Skeletal muscle satellite cell (primary cell): ENCODE measurements at regions not wholly inside any gene's neighbourhood (a gene's known extent, or its start where the extent isn't known, plus 50 kb on each side); places are given as distances from the start of the nearest gene placed in this dataset.
A peak's percentile ranks its signal among the peaks of the same experiment; 100 is the strongest.

ENCODE experiments used
- H3K27me3 ChIP-seq: 2 replicates; pipeline ENCODE4 v1.7.0; 2013; ENCODE audit warnings: low read length; ENCODE audit not compliant: control insufficient read depth, insufficient read depth
- H3K36me3 ChIP-seq: 2 replicates; pipeline ENCODE4 v1.7.0; 2013; ENCODE audit warnings: mild to moderate bottlenecking, control low read depth, low read length; ENCODE audit not compliant: insufficient read depth
- H3K4me1 ChIP-seq: 2 replicates; pipeline ENCODE4 v1.7.0; 2013; ENCODE audit warnings: low read length; ENCODE audit not compliant: control insufficient read depth, insufficient read depth
- H3K4me2 ChIP-seq: 2 replicates; pipeline ENCODE4 v1.7.0; 2013; ENCODE audit warnings: mild to moderate bottlenecking, low read length
- H3K4me3 ChIP-seq: 2 replicates; pipeline ENCODE4 v1.7.0; 2013; ENCODE audit warnings: low read length
- H3K9ac ChIP-seq: 2 replicates; pipeline ENCODE4 v1.7.0; 2013; ENCODE audit warnings: mild to moderate bottlenecking, low read depth, low read length, moderate library complexity
- H3K9me3 ChIP-seq: replicated peaks from 2 replicates; pipeline ENCODE4 v1.7.0; 2013; ENCODE audit warnings: mild to moderate bottlenecking, control low read depth, low read length

- Histone ChIP-seq H3K9me3 (peaks cover 3% of the 10 kb centered on the region), H3K4me3 (no peak overlapping the region)
These were observed 82.2 kb upstream of the SLC22A16 start for GRCh38 chr6:110558575-110558974.

GRCh38 chr6:110557199-110557598 is 80.8 kb upstream of the SLC22A16 start:
- no peaks in the 10 kb centered on the region for H3K36me3 ChIP-seq
- no peak overlapping the region for H3K9ac ChIP-seq
- no peak overlapping the region for H3K4me2 ChIP-seq
- H3K27me3 ChIP-seq = no peaks in the 10 kb centered on the region
- no peaks in the 10 kb centered on the region for H3K4me1 ChIP-seq
- peaks cover 3% of the 10 kb centered on the region for H3K9me3 ChIP-seq
- no peak overlapping the region for H3K4me3 ChIP-seq

More at GRCh38 chr6:110558575-110558974, 82.2 kb upstream of the SLC22A16 start:
- no peak overlapping the region for H3K4me2 ChIP-seq
- H3K36me3 ChIP-seq = no peaks in the 10 kb centered on the region
- no peak overlapping the region for H3K9ac ChIP-seq
- H3K27me3 ChIP-seq = no peaks in the 10 kb centered on the region
- H3K4me1 ChIP-seq = no peaks in the 10 kb centered on the region

DNA sequence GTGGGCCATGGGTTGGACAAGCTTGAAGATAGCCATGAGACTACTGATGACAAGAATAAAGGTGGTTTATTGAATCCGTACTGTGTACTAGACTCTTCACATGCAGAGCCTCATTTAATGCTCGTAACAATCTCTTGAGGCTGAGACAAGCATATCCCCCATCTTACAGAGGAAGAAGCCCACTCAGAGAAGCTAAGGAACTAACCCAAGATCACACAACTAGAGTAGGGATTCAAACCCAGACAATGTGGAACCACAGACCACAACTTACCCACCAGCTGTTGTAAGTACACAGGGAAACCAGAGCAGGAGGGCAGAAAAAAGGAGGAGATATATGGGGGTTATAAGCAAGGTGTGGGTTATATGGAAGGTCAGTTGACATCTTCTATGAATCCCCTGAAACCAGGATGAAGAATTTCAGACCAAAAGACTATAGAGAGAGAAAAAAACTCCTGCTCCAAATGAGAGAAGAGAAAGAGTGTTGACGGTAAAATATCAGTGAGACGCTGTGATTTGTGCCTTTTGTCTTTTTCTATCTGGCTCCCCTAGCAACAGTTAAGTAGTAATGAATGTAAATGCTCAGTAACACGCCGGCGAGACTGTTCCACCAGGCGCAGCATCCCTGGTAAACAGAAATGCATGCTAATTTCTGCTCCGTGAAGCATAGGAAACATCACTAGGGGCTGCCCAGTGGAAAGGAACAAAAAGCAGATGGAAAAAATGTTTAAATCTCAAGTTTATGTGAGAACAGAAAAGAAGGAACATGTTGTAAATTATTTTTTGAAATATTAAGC is 80.1 kb upstream of the SLC22A16 start:
- Histone ChIP-seq H3K4me3 (no peak overlapping the region), H3K36me3 (no peaks in the 10 kb centered on the region), H3K4me1 (no peaks in the 10 kb centered on the region), H3K27me3 (no peaks in the 10 kb centered on the region), H3K9me3 (peaks cover 10% of the 10 kb centered on the region), H3K9ac (no peak overlapping the region), H3K4me2 (no peak overlapping the region)

DNA sequence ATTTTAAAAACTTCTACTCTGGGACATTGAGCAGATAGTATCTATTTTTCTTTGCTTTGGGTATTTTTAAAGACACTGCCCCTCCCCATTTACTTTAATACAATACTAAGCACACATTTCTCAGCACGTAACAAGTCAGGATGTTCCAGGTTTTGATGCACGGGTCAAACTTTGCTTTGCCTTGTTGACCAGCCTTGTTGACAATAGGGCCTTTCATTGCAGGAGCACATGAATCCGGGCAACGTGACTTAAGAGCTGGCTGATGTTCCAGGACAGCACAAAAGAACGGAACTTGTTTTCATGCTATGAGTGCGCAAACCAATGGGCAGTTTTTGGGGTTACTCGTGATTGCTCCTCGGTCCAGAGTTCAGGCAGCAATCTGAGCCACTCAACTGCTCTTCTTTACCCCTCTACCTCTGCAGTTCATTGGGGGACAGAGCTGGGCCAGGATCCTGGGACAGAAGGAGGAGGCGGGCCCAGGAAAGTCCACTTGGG is 78.6 kb upstream of the SLC22A16 start:
- peaks cover 10% of the 10 kb centered on the region for H3K9me3 ChIP-seq
- no peak overlapping the region for H3K4me3 ChIP-seq
- no peak overlapping the region for H3K9ac ChIP-seq
- H3K36me3 ChIP-seq = no peaks in the 10 kb centered on the region
- no peaks in the 10 kb centered on the region for H3K4me1 ChIP-seq
- H3K27me3 ChIP-seq = no peaks in the 10 kb centered on the region
- H3K4me2 ChIP-seq = no peak overlapping the region

GRCh38 chr6:110554441-110554840 is 78.0 kb upstream of the SLC22A16 start:
- no peaks in the 10 kb centered on the region for H3K27me3 ChIP-seq
- H3K4me1 ChIP-seq = no peaks in the 10 kb centered on the region
- no peaks in the 10 kb centered on the region for H3K36me3 ChIP-seq
- no peak overlapping the region for H3K4me2 ChIP-seq
- no peak overlapping the region for H3K4me3 ChIP-seq
- H3K9ac ChIP-seq = no peak overlapping the region
- peaks cover 9% of the 10 kb centered on the region for H3K9me3 ChIP-seq

GRCh38 chr6:110552901-110553641 is 76.7 kb upstream of the SLC22A16 start:
- Histone ChIP-seq H3K4me2 (no peak overlapping the region), H3K9me3 (peaks cover 7% of the 10 kb centered on the region), H3K27me3 (no peaks in the 10 kb centered on the region), H3K4me1 (peaks cover 3% of the 10 kb centered on the region), H3K4me3 (no peak overlapping the region), H3K9ac (no peak overlapping the region), H3K36me3 (no peaks in the 10 kb centered on the region)

DNA sequence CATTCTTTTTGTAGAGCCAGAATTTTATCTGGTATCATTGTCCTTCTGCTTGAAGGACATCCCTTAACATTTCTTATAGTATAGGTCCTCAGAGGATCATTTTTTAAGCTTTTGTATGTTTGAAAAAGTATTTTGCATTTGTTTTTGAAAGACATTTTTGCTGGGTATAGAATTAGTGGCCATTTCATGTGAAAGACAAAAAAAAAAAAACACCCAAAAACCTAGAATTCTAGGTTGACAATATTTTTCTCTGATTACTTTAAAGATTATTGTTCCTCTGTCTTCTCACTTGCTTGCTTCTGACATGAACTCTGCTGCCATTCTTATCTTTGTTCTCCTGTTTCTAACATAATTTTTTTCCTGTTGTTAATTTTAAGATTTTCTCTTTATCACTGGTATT is 75.7 kb upstream of the SLC22A16 start:
- Histone ChIP-seq H3K4me2 (no peak overlapping the region), H3K9me3 (peaks cover 7% of the 10 kb centered on the region), H3K27me3 (no peaks in the 10 kb centered on the region), H3K4me3 (no peak overlapping the region), H3K36me3 (no peaks in the 10 kb centered on the region), H3K4me1 (peaks cover 13% of the 10 kb centered on the region), H3K9ac (no peak overlapping the region)

GRCh38 chr6:110551088-110551487 is 74.7 kb upstream of the SLC22A16 start:
- peaks cover 7% of the 10 kb centered on the region for H3K9me3 ChIP-seq
- H3K4me3 ChIP-seq = no peak overlapping the region
- no peak overlapping the region for H3K4me2 ChIP-seq
- H3K36me3 ChIP-seq = no peaks in the 10 kb centered on the region
- no peaks in the 10 kb centered on the region for H3K27me3 ChIP-seq
- H3K9ac ChIP-seq = no peak overlapping the region
- H3K4me1 ChIP-seq = peaks cover 16% of the 10 kb centered on the region

GRCh38 chr6:110550353-110550752 is 73.9 kb upstream of the SLC22A16 start:
- H3K9ac ChIP-seq = no peak overlapping the region
- no peaks in the 10 kb centered on the region for H3K27me3 ChIP-seq
- no peak overlapping the region for H3K4me3 ChIP-seq
- H3K4me2 ChIP-seq = no peak overlapping the region
- no peaks in the 10 kb centered on the region for H3K36me3 ChIP-seq
- H3K4me1 ChIP-seq = peaks cover 16% of the 10 kb centered on the region
- peaks cover 7% of the 10 kb centered on the region for H3K9me3 ChIP-seq

DNA sequence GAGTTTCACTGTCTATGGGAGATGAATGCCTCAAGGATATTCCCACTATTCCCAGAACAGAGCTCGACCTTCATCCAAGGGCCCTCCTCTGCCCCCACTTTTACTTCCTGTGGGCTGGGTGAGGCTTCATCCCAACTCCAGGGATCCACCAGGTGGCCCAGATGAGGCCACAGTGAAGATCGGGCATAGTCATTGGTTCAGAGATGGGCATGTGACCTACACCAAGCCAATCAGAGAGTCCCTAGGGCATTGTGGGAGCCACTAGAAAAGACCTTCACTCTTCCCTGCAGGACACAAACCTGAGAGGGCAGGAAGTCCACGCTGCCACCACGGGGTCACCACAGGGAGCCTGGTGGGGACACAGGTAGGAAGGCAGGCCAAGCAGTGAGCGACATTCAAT is 72.9 kb upstream of the SLC22A16 start:
- H3K36me3 ChIP-seq = no peaks in the 10 kb centered on the region
- peaks cover 16% of the 10 kb centered on the region for H3K4me1 ChIP-seq
- peaks cover 11% of the 10 kb centered on the region for H3K9me3 ChIP-seq
- H3K9ac ChIP-seq = no peak overlapping the region
- no peak overlapping the region for H3K4me3 ChIP-seq
- H3K27me3 ChIP-seq = no peaks in the 10 kb centered on the region
- H3K4me2 ChIP-seq = no peak overlapping the region

DNA sequence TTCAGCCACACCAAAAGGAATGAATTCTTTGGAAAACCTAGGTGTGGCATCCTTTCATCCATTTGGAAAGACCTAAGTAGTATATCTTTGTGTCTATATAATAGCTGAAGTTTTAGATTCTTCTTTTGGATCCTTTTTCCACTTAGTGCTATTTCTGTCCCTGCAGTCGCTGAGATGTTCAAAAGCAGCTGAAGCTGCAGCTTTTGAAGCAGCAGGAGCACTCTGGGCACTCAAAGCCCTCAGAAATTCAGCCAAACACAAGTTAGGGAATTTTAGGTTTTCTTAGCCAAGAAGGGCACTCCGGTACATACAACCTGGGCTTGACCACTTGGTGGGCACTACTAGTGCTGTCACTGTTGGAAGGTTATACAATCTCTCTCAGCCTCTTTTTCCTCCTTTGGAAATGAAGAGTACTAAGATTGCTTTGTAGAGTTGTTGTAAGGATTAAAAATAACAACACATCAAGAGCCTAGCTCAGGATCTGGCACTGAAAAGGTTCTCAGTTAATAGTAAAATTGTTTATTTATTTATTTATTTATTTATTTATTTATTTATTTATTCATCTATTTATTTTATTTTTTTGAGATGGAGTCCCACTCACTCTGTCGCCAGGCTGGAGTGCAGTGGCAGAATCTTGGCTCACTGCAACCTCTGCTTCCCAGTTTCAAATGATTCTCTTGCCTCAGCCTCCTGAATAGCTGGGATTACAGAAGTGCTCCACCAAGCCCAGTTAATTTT is 71.9 kb upstream of the SLC22A16 start:
- H3K4me2 ChIP-seq = peak overlapping the region; percentile 52
- no peaks in the 10 kb centered on the region for H3K27me3 ChIP-seq

More for the DNA sequence above, 71.9 kb upstream of the SLC22A16 start:
- H3K9me3 ChIP-seq = peaks cover 11% of the 10 kb centered on the region
- peak overlapping the region; percentile 17 for H3K4me3 ChIP-seq
- no peak overlapping the region for H3K9ac ChIP-seq
- H3K36me3 ChIP-seq = no peaks in the 10 kb centered on the region
- peaks cover 16% of the 10 kb centered on the region for H3K4me1 ChIP-seq
